Prostate gland (tissue), 2 donors: ENCODE measurements at regions not wholly inside any gene's neighbourhood (a gene's known extent, or its start where the extent isn't known, plus 50 kb on each side); places are given as distances from the start of the nearest gene placed in this dataset.
"Not testable (repeated sequence)": the region's sequence is repeated elsewhere in the genome, so short reads cannot be mapped to it uniquely, and the experiment has no call there.

Experiments
- DNase-seq: peaks from one replicate; pipeline ENCODE4 v3.0.0-alpha.2; 2019; ENCODE audit warnings: low spot score
- H3K27ac ChIP-seq, 2 donors: fragments of 200-600 bp; sonication (generic); 2 replicates each; pipeline ENCODE4 v1.5.1; 2017 to 2019
- H3K27me3 ChIP-seq: fragments of 200-600 bp; sonication (generic); replicated peaks from 2 replicates; pipeline ENCODE4 v1.5.1; 2019; ENCODE audit not compliant: insufficient read depth
- H3K36me3 ChIP-seq, 2 donors: fragments of 200-600 bp; sonication (generic); 1 replicate in 1 of 2; 2 replicates in 1 of 2; pipeline versions ENCODE4 v1.5.1 to v1.8.1; 2017 to 2019
- H3K4me1 ChIP-seq: fragments of 200-600 bp; sonication (generic); replicated peaks from 2 replicates; pipeline ENCODE4 v1.5.1; 2019
- H3K4me3 ChIP-seq, 2 donors: fragments of 200-600 bp; sonication (generic); 2 replicates each; pipeline ENCODE4 v1.5.1; 2017 to 2019
- H3K9me3 ChIP-seq: fragments of 200-600 bp; sonication (generic); 2 replicates; pipeline ENCODE4 v1.5.1; 2017
- POLR2A ChIP-seq: fragments of 450-650 bp; IDR thresholded peaks from one replicate; pipeline ENCODE4 v1.6.1; 2016; ENCODE audit warnings: antibody characterized with exemption, mild to moderate bottlenecking
- POLR2AphosphoS5 ChIP-seq: sonication (generic); formaldehyde crosslinking; IDR thresholded peaks from one replicate; pipeline ENCODE4 v1.6.1; 2017; ENCODE audit warnings: antibody characterized with exemption
- WGBS: methylation state at CpG from one replicate; pipeline ENCODE4 v1.1.5; 2018; 5-methylcytosine and 5-hydroxymethylcytosine counted together
- intact Hi-C: fragments of 100-400 bp; cut with DNase I; formaldehyde crosslinking; loops from one replicate; pipeline ENCODE4 v1.14.2; 2022
- TF ChIP-seq, protein P1 (sequence below), 4 experiments: fragments of 200-600 bp in 2 of 4; fragments of 450-650 bp in 2 of 4; sonication (generic) in 2 of 4; IDR thresholded peaks; 1 replicate in 3 of 4; 2 replicates in 1 of 4; pipeline ENCODE4 v1.5.1; 2016 to 2019; ENCODE audit warnings: antibody characterized with exemption in 4 of 4, mild to moderate bottlenecking in 2 of 4, moderate library complexity in 2 of 4

GRCh38 chr10:4397337-4397736 is 428.7 kb upstream of the AKR1E2 start:
- TF ChIP-seq POLR2AphosphoS5 = no peak
- TF ChIP-seq, protein P1, sequence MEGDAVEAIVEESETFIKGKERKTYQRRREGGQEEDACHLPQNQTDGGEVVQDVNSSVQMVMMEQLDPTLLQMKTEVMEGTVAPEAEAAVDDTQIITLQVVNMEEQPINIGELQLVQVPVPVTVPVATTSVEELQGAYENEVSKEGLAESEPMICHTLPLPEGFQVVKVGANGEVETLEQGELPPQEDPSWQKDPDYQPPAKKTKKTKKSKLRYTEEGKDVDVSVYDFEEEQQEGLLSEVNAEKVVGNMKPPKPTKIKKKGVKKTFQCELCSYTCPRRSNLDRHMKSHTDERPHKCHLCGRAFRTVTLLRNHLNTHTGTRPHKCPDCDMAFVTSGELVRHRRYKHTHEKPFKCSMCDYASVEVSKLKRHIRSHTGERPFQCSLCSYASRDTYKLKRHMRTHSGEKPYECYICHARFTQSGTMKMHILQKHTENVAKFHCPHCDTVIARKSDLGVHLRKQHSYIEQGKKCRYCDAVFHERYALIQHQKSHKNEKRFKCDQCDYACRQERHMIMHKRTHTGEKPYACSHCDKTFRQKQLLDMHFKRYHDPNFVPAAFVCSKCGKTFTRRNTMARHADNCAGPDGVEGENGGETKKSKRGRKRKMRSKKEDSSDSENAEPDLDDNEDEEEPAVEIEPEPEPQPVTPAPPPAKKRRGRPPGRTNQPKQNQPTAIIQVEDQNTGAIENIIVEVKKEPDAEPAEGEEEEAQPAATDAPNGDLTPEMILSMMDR (IDR thresholded peaks at IDR 0.05) = no peak
- TF ChIP-seq POLR2A = no peak
- 60% methylated on average over 3 of the region's 3 CpGs for WGBS
- H3K27me3 ChIP-seq = no peaks in the 10 kb centered on the region
- no peaks in the 10 kb centered on the region for H3K4me1 ChIP-seq
- intact Hi-C loops = no loop called here
- no peak overlapping the region for H3K27ac ChIP-seq
- no peak overlapping the region for H3K4me3 ChIP-seq
- no peak for DNase-seq
- H3K36me3 ChIP-seq = no peaks in the 10 kb centered on the region
- no peaks in the 10 kb centered on the region for H3K9me3 ChIP-seq

DNA sequence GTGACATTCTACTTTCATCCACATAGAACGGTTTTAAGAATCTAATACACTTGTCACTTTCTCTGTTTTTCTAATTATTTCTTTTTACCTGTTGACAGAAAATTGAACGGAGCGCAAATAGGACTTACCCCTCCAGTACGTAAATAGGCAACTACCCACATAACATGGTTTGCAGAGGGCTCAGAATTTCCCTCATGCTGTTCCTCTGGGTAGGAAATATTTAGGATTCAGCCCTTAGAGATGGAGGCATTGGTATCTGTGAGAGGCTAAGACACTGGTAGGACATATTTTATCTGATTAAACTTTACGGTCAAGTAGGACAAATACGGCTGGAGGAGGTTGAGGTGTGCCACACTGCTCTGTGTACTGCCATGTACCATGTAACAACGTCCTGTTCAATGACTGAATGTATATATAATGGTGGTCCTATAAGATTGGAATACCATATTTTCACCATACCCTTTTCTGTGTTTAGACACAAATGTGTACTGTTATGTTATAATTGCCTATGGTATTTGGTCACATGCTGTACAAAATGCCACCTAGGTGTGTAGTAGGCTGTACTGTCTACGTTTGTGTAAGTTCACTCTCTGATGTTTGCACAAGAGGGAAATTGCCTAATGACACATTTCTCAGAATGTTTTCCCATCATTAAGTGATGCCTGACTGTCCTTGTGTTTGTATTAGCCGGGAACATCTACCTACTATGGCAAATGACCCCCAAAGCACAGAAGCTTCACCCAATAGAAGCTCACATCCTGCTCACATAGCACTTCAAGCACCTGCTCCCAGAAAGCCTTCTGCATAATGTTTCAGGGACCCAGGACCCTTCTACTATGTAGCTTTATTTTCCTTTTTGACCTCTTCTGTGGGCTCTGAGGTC is 429.4 kb upstream of the AKR1E2 start:
- Histone ChIP-seq H3K9me3 (no peaks in the 10 kb centered on the region), H3K4me3 (no peak overlapping the region), H3K4me1 (no peaks in the 10 kb centered on the region), H3K27me3 (no peaks in the 10 kb centered on the region), H3K27ac (no peak overlapping the region), H3K36me3 (no peaks in the 10 kb centered on the region)
- TF ChIP-seq POLR2A (no peak), POLR2AphosphoS5 (no peak)
- TF ChIP-seq, protein P1 (IDR thresholded peaks at IDR 0.05) = no peak
- intact Hi-C loops = no loop called here
- no peak for DNase-seq
- WGBS = 87% methylated on average over 9 of the region's 9 CpGs

- H3K27ac ChIP-seq = no peak overlapping the region
- H3K4me3 ChIP-seq = no peak overlapping the region
- TF ChIP-seq, protein P1 (IDR thresholded peaks at IDR 0.05) = no peak
- TF ChIP-seq POLR2AphosphoS5 (no peak), POLR2A (no peak)
- no peaks in the 10 kb centered on the region for H3K4me1 ChIP-seq
- H3K9me3 ChIP-seq = no peaks in the 10 kb centered on the region
- WGBS = 88% methylated on average over 6 of the region's 6 CpGs
- intact Hi-C loops = no loop called here
- H3K27me3 ChIP-seq = no peaks in the 10 kb centered on the region
- DNase-seq = no peak
- no peaks in the 10 kb centered on the region for H3K36me3 ChIP-seq
Measured at GRCh38 chr10:4395731-4396130, 430.3 kb upstream of the AKR1E2 start.

DNA sequence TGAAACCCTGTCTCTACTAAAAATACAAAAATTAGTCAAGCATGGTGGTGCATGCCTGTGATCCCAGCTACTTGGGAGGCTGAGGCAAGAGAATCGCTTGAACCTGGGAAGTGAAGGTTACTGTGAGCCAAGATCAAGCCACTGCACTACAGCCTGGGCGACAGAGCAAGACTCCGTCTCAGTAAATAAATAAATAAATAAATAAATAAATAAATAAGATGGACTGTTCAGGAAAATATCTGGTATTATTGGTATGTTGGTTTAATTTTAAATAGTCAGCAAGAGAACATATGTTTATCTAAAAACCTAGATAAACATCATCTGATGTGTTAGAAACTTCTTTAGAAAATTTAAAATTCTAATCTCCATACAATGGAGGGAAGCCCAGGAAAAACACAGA is 431.6 kb upstream of the AKR1E2 start:
- H3K27ac ChIP-seq, DNase-seq, intact Hi-C loops, H3K9me3 ChIP-seq, H3K4me3 ChIP-seq, H3K4me1 ChIP-seq, H3K36me3 ChIP-seq, H3K27me3 ChIP-seq: not testable (repeated sequence)
- 99% methylated on average over 3 of the region's 3 CpGs for WGBS

DNA sequence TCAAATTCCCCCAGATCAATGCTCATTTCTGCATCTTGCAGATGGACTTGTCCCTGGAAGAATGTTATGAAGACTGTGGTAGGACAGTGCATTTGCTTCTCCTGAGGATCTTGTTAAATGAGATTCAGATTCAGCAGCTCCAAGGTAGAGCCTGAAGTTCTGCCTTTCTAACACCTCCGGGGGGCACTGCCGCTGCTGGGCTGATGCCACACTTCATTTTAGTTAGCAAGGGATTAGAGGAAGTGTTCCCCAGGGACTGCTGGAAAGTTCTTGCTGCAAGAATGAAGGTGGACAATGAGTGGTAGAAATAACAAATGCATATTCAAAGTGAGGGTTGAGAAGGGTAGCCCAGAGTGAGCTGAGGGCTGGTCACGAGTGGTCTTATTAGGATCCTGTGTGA is 434.3 kb upstream of the AKR1E2 start:
- Histone ChIP-seq H3K27ac (no peak overlapping the region), H3K4me3 (no peak overlapping the region), H3K9me3 (no peaks in the 10 kb centered on the region), H3K27me3 (no peaks in the 10 kb centered on the region), H3K4me1 (no peaks in the 10 kb centered on the region), H3K36me3 (no peaks in the 10 kb centered on the region)
- no peak for TF ChIP-seq POLR2AphosphoS5
- TF ChIP-seq, protein P1 (IDR thresholded peaks at IDR 0.05) = no peak
- no peak for TF ChIP-seq POLR2A
- DNase-seq = no peak
- intact Hi-C loops = no loop called here
- 87% methylated on average over 3 of the region's 3 CpGs for WGBS
